IPS-NIHi7 (cell line): ENCODE measurements at regions not wholly inside any gene's neighbourhood (a gene's known extent, or its start where the extent isn't known, plus 50 kb on each side); places are given as distances from the start of the nearest gene placed in this dataset.

Source experiments
- DNase-seq: peaks from one replicate; pipeline ENCODE4 v3.0.0; 2012; ENCODE audit warnings: mixed read lengths; ENCODE audit errors: extremely low spot score

DNA sequence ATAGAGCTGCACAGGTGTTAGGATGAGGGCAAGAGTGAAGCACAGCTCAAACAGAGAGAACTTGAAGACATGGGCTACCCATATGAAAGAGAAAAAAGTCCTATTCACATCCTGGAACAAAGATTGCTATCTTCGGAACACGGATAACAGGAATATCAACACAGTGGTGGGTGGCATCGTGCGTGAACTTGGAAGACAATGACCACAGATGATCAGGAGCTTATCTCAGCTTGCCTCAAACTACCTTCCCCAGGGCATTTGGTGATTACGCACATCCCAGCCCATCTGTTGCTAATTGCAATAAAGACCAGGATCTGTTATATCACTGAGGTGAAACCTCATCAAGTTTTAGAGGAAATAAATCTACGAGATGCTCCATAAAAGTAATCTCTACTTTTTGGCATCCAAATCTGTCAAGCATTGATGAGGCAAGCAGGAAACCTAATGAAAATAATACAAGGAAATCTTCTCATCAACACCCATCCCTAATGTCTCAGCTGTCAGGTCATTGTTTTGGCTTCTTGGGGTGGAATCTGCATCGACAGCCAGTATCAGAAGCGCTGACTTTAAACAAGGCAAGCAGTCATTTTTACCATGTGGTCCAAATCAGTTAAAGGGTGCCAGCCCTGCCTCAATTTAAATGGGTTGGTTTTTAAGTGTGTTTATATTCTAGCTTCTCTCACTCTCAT, 188.2 kb downstream of the SPCS3 start:
- DNase-seq, result no peak

- DNase-seq, result no peak
These were observed 189.1 kb downstream of the SPCS3 start for GRCh38 chr4:176508780-176509331.

- no peak for DNase-seq
These were observed 205.8 kb downstream of the SPCS3 start for GRCh38 chr4:176525576-176525975.

- DNase-seq, result no peak
These were observed 206.9 kb downstream of the SPCS3 start for GRCh38 chr4:176526704-176527103.

GRCh38 chr4:176529574-176529973, 209.8 kb downstream of the SPCS3 start:
- DNase-seq, result no peak

DNA sequence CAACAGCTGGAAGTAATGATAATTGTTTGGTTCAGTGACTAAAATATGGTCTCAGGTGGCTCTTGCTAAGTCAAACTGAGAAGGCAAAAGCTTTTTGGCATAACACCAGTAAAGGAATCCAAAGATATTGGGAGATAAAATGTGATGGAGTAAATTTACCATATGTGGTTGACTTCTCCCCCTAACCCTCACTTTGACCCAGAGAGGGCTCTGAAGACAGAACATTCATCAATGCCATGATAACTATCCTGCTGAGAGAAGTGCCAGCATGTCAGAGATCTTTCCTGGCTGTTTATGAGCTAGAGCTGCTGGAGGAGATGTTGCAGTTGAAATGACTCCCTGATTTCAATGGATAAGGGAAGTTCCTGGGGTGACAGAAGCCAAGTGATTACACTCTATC, 213.4 kb downstream of the SPCS3 start:
- DNase-seq, result no peak

GRCh38 chr4:176534566-176534965, 214.8 kb downstream of the SPCS3 start:
- DNase-seq, result no peak

DNA sequence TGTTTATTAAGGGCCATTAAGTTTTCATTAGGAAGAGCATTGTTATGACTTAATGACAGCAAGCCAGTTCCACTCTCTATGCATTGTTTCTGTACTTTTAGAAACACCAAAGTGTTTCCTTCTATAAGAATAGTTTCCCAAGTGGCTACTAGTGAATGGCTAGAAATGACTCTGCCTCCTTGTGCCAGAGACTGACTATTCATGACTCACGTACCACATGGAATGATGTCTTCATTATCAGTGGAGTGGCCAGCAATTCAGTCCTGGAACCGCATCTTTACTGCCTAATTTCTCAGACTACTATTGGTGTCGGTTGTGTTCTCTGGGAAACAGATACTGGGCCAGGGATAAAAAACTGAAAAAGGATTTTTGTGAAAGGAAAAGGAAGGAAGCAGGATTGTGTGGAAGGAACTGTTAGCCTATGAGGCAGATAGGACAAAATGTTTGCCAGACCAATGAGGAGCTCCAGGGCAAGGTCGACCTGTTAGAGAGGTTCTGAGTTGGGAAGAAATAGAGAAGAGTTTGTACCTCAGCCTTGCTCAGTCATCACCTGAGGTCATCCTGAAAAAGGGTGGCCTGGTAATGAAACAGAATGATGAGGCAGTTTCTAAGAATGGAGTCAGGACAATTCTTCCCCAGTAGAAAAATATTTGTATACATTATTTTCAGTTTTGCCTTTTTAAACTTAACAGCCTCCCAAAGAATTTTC, 218.6 kb downstream of the SPCS3 start:
- no peak for DNase-seq

GRCh38 chr4:176539091-176539784, 219.5 kb downstream of the SPCS3 start:
- DNase-seq, result no peak

DNA sequence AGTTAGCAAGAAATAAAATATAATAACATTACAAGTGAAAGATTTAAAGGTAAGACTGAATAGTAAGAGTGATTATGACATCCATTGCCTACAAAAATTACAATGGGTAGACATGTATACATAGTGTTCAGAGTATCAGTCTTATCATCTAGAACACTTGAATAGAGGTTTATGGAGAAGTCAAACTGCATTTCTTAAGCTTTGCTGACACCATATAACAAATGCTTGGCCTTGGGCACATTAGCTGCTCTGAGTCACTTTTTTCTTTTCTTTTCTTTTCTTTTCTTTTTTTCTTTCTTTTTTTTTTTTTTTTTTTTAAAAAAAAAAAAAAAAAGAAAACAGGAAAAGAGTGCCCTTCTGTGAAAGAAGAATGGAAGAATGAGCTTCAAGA, 220.0 kb downstream of the SPCS3 start:
- no peak for DNase-seq

GRCh38 chr4:176540814-176541213, 221.0 kb downstream of the SPCS3 start:
- DNase-seq, result no peak

- DNase-seq, result no peak
These were observed 226.1 kb downstream of the SPCS3 start for GRCh38 chr4:176545872-176546271.

GRCh38 chr4:176546975-176547374, 227.2 kb downstream of the SPCS3 start:
- no peak for DNase-seq

- DNase-seq, result no peak
These were observed 228.8 kb downstream of the SPCS3 start for GRCh38 chr4:176548571-176548970.

DNA sequence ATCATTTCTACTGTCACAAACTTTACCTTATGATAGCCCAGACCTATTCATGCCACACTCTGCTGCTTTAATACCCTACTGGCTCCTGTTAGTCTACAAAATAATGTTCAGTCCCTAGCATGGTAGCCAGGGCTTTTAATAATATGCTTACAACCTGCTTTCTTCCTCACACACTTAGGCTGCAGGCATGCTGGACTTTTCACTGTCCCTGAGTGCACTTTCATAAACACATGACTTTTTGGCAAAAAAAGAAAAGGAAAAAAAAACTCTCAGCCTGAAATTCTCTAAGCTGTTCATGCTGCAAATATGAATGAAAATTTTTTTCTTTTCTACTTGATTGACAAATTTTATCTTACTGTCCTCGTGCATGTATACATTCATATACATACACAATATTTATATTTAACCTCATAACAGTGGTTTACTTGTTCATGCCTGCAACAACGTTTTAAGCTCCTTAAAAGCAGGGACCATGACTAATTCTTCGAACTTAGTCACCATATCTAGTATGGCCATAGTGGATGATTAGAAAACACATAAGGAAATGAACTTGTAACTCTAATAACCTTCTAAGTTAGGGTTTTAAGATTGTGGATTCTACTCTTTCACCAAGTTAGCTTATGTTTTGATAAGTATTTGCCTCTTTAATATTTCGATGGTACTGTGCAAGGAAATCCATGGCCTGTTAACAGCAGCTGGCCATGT, 229.5 kb downstream of the SPCS3 start:
- no peak for DNase-seq

- no peak for DNase-seq
These were observed 234.1 kb downstream of the VEGFC start for GRCh38 chr4:176558661-176559060.

DNA sequence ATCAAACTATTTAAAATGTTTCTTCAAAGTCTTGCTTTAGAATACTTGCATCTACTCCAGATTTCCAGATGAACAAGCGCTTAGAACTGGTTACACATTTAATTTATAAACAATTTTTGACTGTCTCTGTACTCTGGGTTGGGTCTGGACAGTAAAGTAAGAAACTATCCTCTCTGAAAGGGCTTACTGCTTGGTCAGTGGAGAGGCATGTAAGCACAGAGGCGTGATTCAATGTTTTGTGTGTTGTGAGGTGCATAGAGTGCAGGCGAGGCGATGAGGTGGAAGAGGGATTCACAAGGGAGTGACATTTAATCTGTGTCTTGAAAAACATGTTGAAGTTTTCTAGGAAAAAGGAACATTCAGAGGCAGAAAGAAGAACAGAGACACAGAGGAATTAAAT, 231.4 kb downstream of the VEGFC start:
- DNase-seq, result no peak

DNA sequence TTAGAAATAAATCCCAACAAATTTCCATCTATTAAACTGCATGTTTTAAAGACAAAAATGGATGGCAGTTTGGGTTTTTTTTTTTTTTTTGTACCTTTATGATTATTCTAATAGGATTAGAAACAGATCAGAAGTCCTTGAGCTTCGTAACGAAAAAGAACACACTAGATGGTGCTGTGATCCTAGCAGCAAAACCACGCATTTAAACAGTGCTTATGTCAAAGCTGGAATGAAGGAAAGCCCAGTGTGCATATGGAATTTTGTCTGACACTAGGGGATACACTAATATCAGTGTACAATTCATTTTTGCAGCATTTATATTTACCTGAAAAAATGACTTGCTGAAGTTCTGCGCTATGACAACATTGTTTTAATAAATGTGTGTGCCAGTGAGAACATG, 229.1 kb downstream of the VEGFC start:
- no peak for DNase-seq

- DNase-seq, result no peak
These were observed 227.7 kb downstream of the VEGFC start for GRCh38 chr4:176565049-176565448.

GRCh38 chr4:176566769-176567168, 226.0 kb downstream of the VEGFC start:
- DNase-seq, result no peak

DNA sequence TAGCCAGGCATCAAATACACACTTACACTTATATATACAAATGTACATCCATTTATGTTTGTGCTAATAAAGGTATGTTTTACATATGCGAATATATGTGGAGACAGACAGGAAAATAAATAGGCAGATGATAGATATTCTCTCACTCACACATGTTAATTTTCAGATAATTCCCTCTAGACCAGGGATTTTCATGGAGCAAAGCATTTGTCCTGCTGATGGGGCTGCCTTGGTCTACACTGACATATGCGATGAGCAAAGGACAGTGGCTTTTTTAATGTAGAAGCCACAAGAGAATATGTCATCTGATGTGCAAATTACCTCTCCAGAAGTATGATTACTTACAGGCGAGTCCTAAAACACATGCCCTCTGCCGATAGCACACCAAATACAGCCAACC, 224.5 kb downstream of the VEGFC start:
- no peak for DNase-seq

- DNase-seq, result no peak
These were observed 223.4 kb downstream of the VEGFC start for GRCh38 chr4:176569301-176569700.
